SK-N-SH (cell line): ENCODE measurements at regions not wholly inside any gene's neighbourhood (a gene's known extent, or its start where the extent isn't known, plus 50 kb on each side); places are given as distances from the start of the nearest gene placed in this dataset.

Experiments
- CTCF ChIA-PET: fragments of 300-600, 350-600 bp; formaldehyde crosslinking; extraction: SDS; loops from one replicate; lab custom pipeline; 2021; lab: Yijun Ruan, JAX
- POLR2A ChIA-PET: fragments of 350-600 bp; sonication (Branson Sonifier 250); formaldehyde crosslinking; extraction: SDS; loops from one replicate; lab custom pipeline; 2020; ENCODE audit warnings: antibody characterized with exemption, inconsistent platforms; lab: Yijun Ruan, JAX
- DNase-seq: peaks from one replicate; pipeline ENCODE4 v3.0.0; 2012
- H2AFZ ChIP-seq: fragments of 200-600 bp; sonication (generic); 2 replicates; pipeline ENCODE4 v1.8.1; 2016; ENCODE audit warnings: antibody characterized with exemption, mild to moderate bottlenecking, low read depth
- H3F3A ChIP-seq: fragments of 200-600 bp; sonication (generic); replicated peaks from 2 replicates; pipeline ENCODE3; 2016; ENCODE audit warnings: antibody characterized with exemption, mild to moderate bottlenecking; ENCODE audit not compliant: insufficient read depth
- H3K27ac ChIP-seq, 2 experiments: fragments of 200-500 bp in 1 of 2; fragments of 200-600 bp in 1 of 2; sonication (Bioruptor generic) in 1 of 2; sonication (generic), shearing (Covaris generic) in 1 of 2; 2 replicates each; pipeline versions ENCODE4 v1.5.1 to v1.6.1; 2014 to 2016; ENCODE audit warnings: low read depth in 2 of 2, inconsistent platforms in 1 of 2, low read length in 1 of 2, mild to moderate bottlenecking in 1 of 2, mixed read lengths in 1 of 2
- H3K27me3 ChIP-seq: fragments of 200-600 bp; sonication (generic), shearing (Covaris generic); 2 replicates; pipeline ENCODE4 v1.6.1; 2016; ENCODE audit warnings: mixed run types; ENCODE audit not compliant: insufficient read depth
- H3K36me3 ChIP-seq, 2 experiments: fragments of 200-500 bp in 1 of 2; fragments of 200-600 bp in 1 of 2; sonication (Bioruptor generic) in 1 of 2; sonication (generic) in 1 of 2; replicated peaks in 1 of 2; 2 replicates each; pipeline versions ENCODE3 to v1.5.1; 2014 to 2016; ENCODE audit warnings: low read length in 1 of 2, mild to moderate bottlenecking in 1 of 2; ENCODE audit not compliant: insufficient read depth in 2 of 2, control insufficient read depth in 1 of 2
- H3K4me1 ChIP-seq, 2 experiments: fragments of 200-500 bp in 1 of 2; fragments of 200-600 bp in 1 of 2; sonication (Bioruptor generic) in 1 of 2; sonication (generic), shearing (Covaris generic) in 1 of 2; 2 replicates each; pipeline versions ENCODE4 v1.5.1 to v1.6.1; 2014 to 2016; ENCODE audit warnings: low read depth in 1 of 2, low read length in 1 of 2, mixed run types in 1 of 2; ENCODE audit not compliant: insufficient read depth in 2 of 2, control insufficient read depth in 1 of 2
- H3K4me2 ChIP-seq: fragments of 200-600 bp; sonication (generic), shearing (Covaris generic); 2 replicates; pipeline ENCODE4 v1.6.1; 2017; ENCODE audit warnings: mixed run types
- H3K4me3 ChIP-seq, 2 experiments: fragments of 200-500 bp in 1 of 2; fragments of 200-600 bp in 1 of 2; sonication (Bioruptor generic) in 1 of 2; sonication (generic), shearing (Covaris generic) in 1 of 2; 2 replicates each; pipeline versions ENCODE4 v1.5.1 to v1.8.1; 2014 to 2016; ENCODE audit warnings: low read depth in 2 of 2, inconsistent platforms in 1 of 2, low read length in 1 of 2, mild to moderate bottlenecking in 1 of 2, mixed read lengths in 1 of 2, moderate library complexity in 1 of 2
- H3K79me2 ChIP-seq: fragments of 200-600 bp; sonication (generic); 2 replicates; pipeline ENCODE4 v1.8.1; 2017; ENCODE audit warnings: mild to moderate bottlenecking; ENCODE audit not compliant: insufficient read depth
- H3K9ac ChIP-seq: fragments of 200-600 bp; sonication (generic); 2 replicates; pipeline ENCODE4 v1.6.1; 2017; ENCODE audit warnings: mixed run types
- H3K9me2 ChIP-seq: fragments of 200-600 bp; sonication (generic); 2 replicates; pipeline ENCODE4 v1.6.1; 2017; ENCODE audit warnings: mixed run types
- H3K9me3 ChIP-seq: fragments of 200-600 bp; sonication (generic); 2 replicates; pipeline ENCODE4 v1.6.1; 2017; ENCODE audit warnings: mixed run types, mild to moderate bottlenecking, moderate library complexity
- H4K20me1 ChIP-seq: fragments of 200-600 bp; sonication (generic); 2 replicates; pipeline ENCODE4 v1.6.1; 2017; ENCODE audit warnings: mild to moderate bottlenecking, mixed run types; ENCODE audit not compliant: insufficient read depth
- CHD2 ChIP-seq: fragments of 150-350 bp; IDR thresholded peaks from 2 replicates; pipeline ENCODE4 v1.6.1; 2018; ENCODE audit warnings: low read length; ENCODE audit not compliant: partially characterized antibody
- CTCF ChIP-seq: fragments of 200-600 bp; sonication (generic); IDR thresholded peaks from 2 replicates; pipeline ENCODE4 v1.6.1; 2017; ENCODE audit warnings: antibody characterized with exemption, mild to moderate bottlenecking, moderate library complexity
- FOSL2 ChIP-seq: IDR thresholded peaks from 2 replicates; pipeline ENCODE4 v1.4.0; 2012; ENCODE audit warnings: low read depth, mild to moderate bottlenecking, moderate library complexity, borderline replicate concordance
- FOXJ3 ChIP-seq: sonication (generic); formaldehyde crosslinking; IDR thresholded peaks from 2 replicates; pipeline ENCODE4 v1.5.1; 2020; ENCODE audit warnings: mild to moderate bottlenecking, missing genetic modification reagents
- IRF3 ChIP-seq: fragments of 150-350 bp; IDR thresholded peaks from 2 replicates; pipeline ENCODE4 v1.6.1; 2016; ENCODE audit warnings: mild to moderate bottlenecking, low read depth, low read length
- JUND ChIP-seq: IDR thresholded peaks from 2 replicates; pipeline ENCODE4 v1.4.0; 2012
- PBX3 ChIP-seq: IDR thresholded peaks from 2 replicates; pipeline ENCODE4; 2012
- POLR2AphosphoS5 ChIP-seq: IDR thresholded peaks from 2 replicates; pipeline ENCODE4 v1.6.1; 2012; ENCODE audit warnings: low read depth, low read length
- RAD21 ChIP-seq: IDR thresholded peaks from 2 replicates; pipeline ENCODE4 v1.6.1; 2012; ENCODE audit warnings: mild to moderate bottlenecking, low read length
- RCOR1 ChIP-seq: fragments of 150-350 bp; IDR thresholded peaks from 2 replicates; pipeline ENCODE4 v1.6.1; 2017; ENCODE audit warnings: antibody characterized with exemption, low read length
- SMC3 ChIP-seq: IDR thresholded peaks from 2 replicates; pipeline ENCODE4 v1.6.1; 2012; ENCODE audit warnings: low read depth, low read length, improper control_type of control experiment
- TCF12 ChIP-seq: IDR thresholded peaks from 2 replicates; pipeline ENCODE4 v1.4.0; 2012
- TEAD4 ChIP-seq: IDR thresholded peaks from 2 replicates; pipeline ENCODE4 v1.4.0; 2012; ENCODE audit warnings: mild to moderate bottlenecking, borderline replicate concordance; ENCODE audit not compliant: insufficient read depth
- USF2 ChIP-seq: fragments of 150-350 bp; IDR thresholded peaks from 2 replicates; pipeline ENCODE4 v1.6.1; 2017; ENCODE audit warnings: antibody characterized with exemption, low read length, low read depth, borderline replicate concordance
- WGBS: methylation state at CpG from one replicate; pipeline ENCODE4 v1.1.6; 2017; ENCODE audit warnings: low lambda C conversion rate; 5-methylcytosine and 5-hydroxymethylcytosine counted together

- no peak overlapping the region for H3K9ac ChIP-seq
- H3K9me2 ChIP-seq: no peaks in the 10 kb centered on the region
- no peaks in the 10 kb centered on the region for H3K36me3 ChIP-seq
- TF ChIP-seq CHD2: no peak
- TF ChIP-seq RAD21: peak; percentile 47
- no peak for TF ChIP-seq PBX3
- TF ChIP-seq SMC3: peak; percentile 35
- no peak for TF ChIP-seq FOXJ3 (CRISPR knock-in tag)
- no peak for TF ChIP-seq JUND
- TF ChIP-seq TEAD4: no peak
- peak; percentile 56 for TF ChIP-seq CTCF
- no peak for TF ChIP-seq RCOR1
- 15% methylated on average over 2 of the region's 2 CpGs for WGBS
- no peak overlapping the region for H3K4me3 ChIP-seq
- no peaks in the 10 kb centered on the region for H4K20me1 ChIP-seq
- DNase-seq: no peak
- no peaks in the 10 kb centered on the region for H3K4me1 ChIP-seq
- H3K79me2 ChIP-seq: no peaks in the 10 kb centered on the region
- no peaks in the 10 kb centered on the region for H3K9me3 ChIP-seq
- H2AFZ ChIP-seq: no peak overlapping the region
- no peak overlapping the region for H3K27ac ChIP-seq
- H3K4me2 ChIP-seq: no peak overlapping the region
- ChIA-PET POLR2A (no interaction called here), CTCF (interaction anchor here (1.5 to 1.9 kb wide), 3 partner anchors 8 to 97 kb away, joined by 3 to 6 read pairs (median 5); no protein-coding TSS in a partner anchor)
- peaks cover 3% of the 10 kb centered on the region for H3F3A ChIP-seq
- H3K27me3 ChIP-seq: no peaks in the 10 kb centered on the region
These were observed 304.4 kb upstream of the SMC2 start for GRCh38 chr9:103789686-103790085.

GRCh38 chr9:103798620-103799019 is 295.5 kb upstream of the SMC2 start:
- TF ChIP-seq TCF12 (peak; percentile 10; the same call in 1 of the 2 replicates), PBX3 (peak; percentile 63), POLR2AphosphoS5 (0 out of 2 replicates have a peak, but pooled peaks have one; percentile 29), USF2 (no peak), IRF3 (no peak), JUND (peak; percentile 76), FOSL2 (peak; percentile 87)
- peaks cover 0 to 23% of the 10 kb centered on the region in 2 experiments; a peak in 2 of 4 replicates for H3K4me1 ChIP-seq
- peak overlapping the region; percentile 44; the same call in 1 of the 2 replicates for H3K9ac ChIP-seq
- no peaks in the 10 kb centered on the region for H4K20me1 ChIP-seq
- peak overlapping the region; percentile 14 to 19; a peak in 2 of 4 replicates for H3K4me3 ChIP-seq
- H3K79me2 ChIP-seq: no peaks in the 10 kb centered on the region
- peak overlapping the region; percentile 80 for H2AFZ ChIP-seq
- ChIA-PET POLR2A (no interaction called here), CTCF (interaction anchor here (1.0 kb wide), 1 partner anchor 9 kb away, joined by 3 read pairs; no protein-coding TSS in a partner anchor)
- H3K9me2 ChIP-seq: no peaks in the 10 kb centered on the region
- H3K27ac ChIP-seq: peak overlapping the region in 1 of 2 experiments; percentile 57; a peak in 3 of 4 replicates
- 0% methylated on average over 1 of the region's 1 CpG for WGBS
- no peaks in the 10 kb centered on the region for H3K9me3 ChIP-seq
- H3F3A ChIP-seq: peaks cover 19% of the 10 kb centered on the region
- no peaks in the 10 kb centered on the region for H3K36me3 ChIP-seq
- no peaks in the 10 kb centered on the region for H3K27me3 ChIP-seq
- peak overlapping the region; percentile 77 for H3K4me2 ChIP-seq
- DNase-seq: no peak
